MCF 10A (cell line): ENCODE measurements at regions not wholly inside any gene's neighbourhood (a gene's known extent, or its start where the extent isn't known, plus 50 kb on each side); places are given as distances from the start of the nearest gene placed in this dataset.

Source experiments
- BruUV-seq: library from RNA; stranded (reverse); fragments of 400-500 nt; replicated peaks from 2 replicates; lab custom pipeline; 2021; lab: Mats Ljungman, UMichigan
- CTCF ChIA-PET: fragments of 300-600 bp; sonication (Branson Sonifier 250); formaldehyde crosslinking; extraction: SDS; loops from one replicate; lab custom pipeline; 2021; ENCODE audit warnings: antibody characterized with exemption, inconsistent platforms; lab: Yijun Ruan, JAX
- POLR2A ChIA-PET: fragments of 300-600, 350-650 bp; sonication (Branson Sonifier 250); formaldehyde crosslinking; extraction: SDS; loops from one replicate; lab custom pipeline; 2020; ENCODE audit warnings: antibody characterized with exemption, inconsistent platforms; lab: Yijun Ruan, JAX
- DNase-seq: peaks from one replicate; pipeline ENCODE4 v3.0.0-alpha.2; 2018; ENCODE audit not compliant: unreplicated experiment
- H3K27ac Mint-ChIP-seq: one replicate; pipeline ENCODE4 v1.8.0; 2022; ENCODE audit warnings: mild to moderate bottlenecking, low read depth, mixed read lengths; ENCODE audit not compliant: unreplicated experiment
- H3K27me3 Mint-ChIP-seq: one replicate; pipeline ENCODE4 v1.8.0; 2022; ENCODE audit warnings: mixed read lengths; ENCODE audit not compliant: insufficient read depth, unreplicated experiment
- H3K36me3 Mint-ChIP-seq: one replicate; pipeline ENCODE4 v1.8.0; 2022; ENCODE audit warnings: mild to moderate bottlenecking, moderate library complexity, mixed read lengths; ENCODE audit not compliant: insufficient read depth, unreplicated experiment
- H3K4me1 Mint-ChIP-seq: one replicate; pipeline ENCODE4 v1.8.0; 2022; ENCODE audit warnings: mixed read lengths; ENCODE audit not compliant: insufficient read depth, unreplicated experiment
- H3K4me3 Mint-ChIP-seq: one replicate; pipeline ENCODE4 v1.8.0; 2022; ENCODE audit warnings: mild to moderate bottlenecking, moderate library complexity, mixed read lengths; ENCODE audit not compliant: unreplicated experiment
- H3K9me3 Mint-ChIP-seq: one replicate; pipeline ENCODE4 v1.8.0; 2022; ENCODE audit warnings: mixed read lengths; ENCODE audit not compliant: unreplicated experiment
- CTCF ChIP-seq: fragments of 200-600 bp; IDR thresholded peaks from one replicate; pipeline ENCODE4 v1.8.0; 2022; ENCODE audit warnings: antibody characterized with exemption, mild to moderate bottlenecking; ENCODE audit not compliant: unreplicated experiment
- intact Hi-C: fragments of 100-400 bp; cut with micrococcal nuclease; formaldehyde crosslinking; loops from 2 replicates; pipeline ENCODE4 v1.14.1; 2022

- CTCF ChIA-PET: no interaction called here
- intact Hi-C loops: no loop called here
- no peak for TF ChIP-seq CTCF
- no peaks in the 10 kb centered on the region for H3K36me3 Mint-ChIP-seq
- POLR2A ChIA-PET: interaction anchor here (0.6 to 1.6 kb wide), 4 partner anchors 10 to 1436 kb away, joined by 3 read pairs; no protein-coding TSS in a partner anchor
- H3K4me1 Mint-ChIP-seq: no peaks in the 10 kb centered on the region
- peaks cover 8% of the 10 kb centered on the region for H3K9me3 Mint-ChIP-seq
- DNase-seq: no peak
- H3K4me3 Mint-ChIP-seq: no peak overlapping the region
- no peaks in the 10 kb centered on the region for H3K27me3 Mint-ChIP-seq
- BruUV-seq: no TSS peak
- no peak overlapping the region for H3K27ac Mint-ChIP-seq
Observed at GRCh38 chr14:34069854-34070582, 119.1 kb upstream of the EGLN3 start.

- CTCF ChIA-PET: interaction anchor here (0.7 kb wide), 1 partner anchor 22 kb away, joined by 3 read pairs; no protein-coding TSS in a partner anchor
- no peaks in the 10 kb centered on the region for H3K27me3 Mint-ChIP-seq
- no peak overlapping the region for H3K4me3 Mint-ChIP-seq
- TF ChIP-seq CTCF: no peak
- H3K9me3 Mint-ChIP-seq: peaks cover 8% of the 10 kb centered on the region
- no TSS peak for BruUV-seq
- H3K4me1 Mint-ChIP-seq: peaks cover 13% of the 10 kb centered on the region
- no peaks in the 10 kb centered on the region for H3K36me3 Mint-ChIP-seq
- intact Hi-C loops: no loop called here
- H3K27ac Mint-ChIP-seq: no peak overlapping the region
- POLR2A ChIA-PET: interaction anchor here (1.0 kb wide), 1 partner anchor 15 kb away, joined by 3 read pairs; no protein-coding TSS in a partner anchor
- no peak for DNase-seq
Observed at GRCh38 chr14:34067587-34067986, 116.7 kb upstream of the EGLN3 start.

GRCh38 chr14:34065690-34066391 lies 115.0 kb upstream of the EGLN3 start:
- POLR2A ChIA-PET: interaction anchor here (0.5 to 0.7 kb wide), 2 partner anchors 15 to 93 kb away, joined by 3 read pairs; no protein-coding TSS in a partner anchor
- no peak overlapping the region for H3K27ac Mint-ChIP-seq
- no peaks in the 10 kb centered on the region for H3K9me3 Mint-ChIP-seq
- no peak for TF ChIP-seq CTCF
- no TSS peak for BruUV-seq
- CTCF ChIA-PET: interaction anchor here (0.7 to 1.3 kb wide), 3 partner anchors 28 to 222 kb away, joined by 3 to 5 read pairs (median 5); no protein-coding TSS in a partner anchor
- intact Hi-C loops: no loop called here
- no peak overlapping the region for H3K4me3 Mint-ChIP-seq
- peaks cover 13% of the 10 kb centered on the region for H3K4me1 Mint-ChIP-seq
- H3K36me3 Mint-ChIP-seq: no peaks in the 10 kb centered on the region
- no peak for DNase-seq
- no peaks in the 10 kb centered on the region for H3K27me3 Mint-ChIP-seq

- Mint-ChIP-seq H3K27ac (no peak overlapping the region), H3K36me3 (no peaks in the 10 kb centered on the region), H3K4me1 (peaks cover 13% of the 10 kb centered on the region), H3K4me3 (no peak overlapping the region), H3K27me3 (no peaks in the 10 kb centered on the region), H3K9me3 (no peaks in the 10 kb centered on the region)
- no peak for TF ChIP-seq CTCF
- ChIA-PET POLR2A (no interaction called here), CTCF (interaction anchor here (0.7 to 1.3 kb wide), 3 partner anchors 28 to 222 kb away, joined by 3 to 5 read pairs (median 5); no protein-coding TSS in a partner anchor)
- intact Hi-C loops: no loop called here
- no peak for DNase-seq
- no TSS peak for BruUV-seq
Observed at GRCh38 chr14:34065236-34065635, 114.4 kb upstream of the EGLN3 start.
